ENCODE measurements at regions not wholly inside any gene's neighbourhood (a gene's known extent, or its start where the extent isn't known, plus 50 kb on each side); places are given as distances from the start of the nearest gene placed in this dataset.
"Not testable (repeated sequence)": the region's sequence is repeated elsewhere in the genome, so short reads cannot be mapped to it uniquely, and the experiment has no call there.

DNA sequence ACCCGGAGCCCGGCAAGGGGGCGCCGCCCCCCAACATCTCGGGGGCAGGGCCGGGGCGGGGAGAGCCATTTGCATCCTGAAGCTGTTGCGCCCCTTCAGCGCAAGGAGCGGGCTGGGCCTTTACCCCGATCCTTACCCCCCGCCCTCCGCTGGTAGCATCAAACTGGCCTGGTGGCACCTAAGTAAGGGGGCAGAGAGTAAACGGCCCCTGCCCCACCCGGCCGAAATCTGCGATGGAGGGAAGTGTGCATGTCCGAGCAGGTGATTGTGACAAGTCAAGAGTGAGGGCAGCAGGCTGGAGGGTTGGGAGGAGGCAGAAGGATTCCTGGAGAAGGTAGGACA is 101.2 kb downstream of the ESM1 start:
- DNase-seq (ENCODE audit: low read depth in 3 of 3): no peak

DNA sequence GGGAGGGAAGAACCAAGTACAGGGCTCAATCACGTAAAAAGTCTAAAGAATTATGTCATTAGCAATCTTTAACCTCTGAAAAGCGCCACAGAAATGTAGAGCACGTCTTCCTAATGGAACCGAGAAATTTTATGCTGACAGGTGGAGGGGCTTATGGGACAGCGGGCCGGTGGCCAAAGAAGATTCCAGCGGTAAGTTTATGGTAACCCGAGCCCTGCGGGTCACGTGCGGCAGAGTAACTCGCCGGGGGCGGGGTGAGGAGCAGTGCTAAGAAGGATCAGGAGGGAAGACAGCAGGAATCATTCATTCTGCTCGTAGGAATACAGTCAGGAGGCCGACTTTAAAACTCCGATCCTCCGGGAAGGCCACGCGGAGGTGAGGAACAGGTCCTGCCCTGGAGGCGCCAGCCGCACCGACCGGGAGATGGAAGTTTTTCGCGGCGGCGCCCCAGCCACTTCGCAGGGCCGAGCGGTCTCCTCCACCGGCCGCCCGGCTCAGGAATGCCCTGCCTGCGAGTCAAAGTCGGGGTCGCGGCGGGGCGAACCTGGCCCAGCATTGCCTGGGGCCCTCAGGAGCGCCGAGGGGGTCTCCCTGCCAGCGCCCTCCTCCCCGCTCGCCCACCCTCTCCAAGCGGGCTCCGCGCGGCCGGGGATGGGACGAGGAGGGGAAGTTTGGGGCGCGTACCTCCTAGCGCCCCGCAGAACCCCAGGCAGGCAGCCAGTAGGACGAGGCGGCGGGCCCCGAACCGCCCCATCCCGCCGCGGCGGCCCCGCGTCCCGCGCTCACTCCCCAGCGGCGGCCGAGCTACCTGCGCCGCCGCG is 101.8 kb downstream of the ESM1 start:
- DNase-seq (ENCODE audit: low read depth in 3 of 3): no peak

DNA sequence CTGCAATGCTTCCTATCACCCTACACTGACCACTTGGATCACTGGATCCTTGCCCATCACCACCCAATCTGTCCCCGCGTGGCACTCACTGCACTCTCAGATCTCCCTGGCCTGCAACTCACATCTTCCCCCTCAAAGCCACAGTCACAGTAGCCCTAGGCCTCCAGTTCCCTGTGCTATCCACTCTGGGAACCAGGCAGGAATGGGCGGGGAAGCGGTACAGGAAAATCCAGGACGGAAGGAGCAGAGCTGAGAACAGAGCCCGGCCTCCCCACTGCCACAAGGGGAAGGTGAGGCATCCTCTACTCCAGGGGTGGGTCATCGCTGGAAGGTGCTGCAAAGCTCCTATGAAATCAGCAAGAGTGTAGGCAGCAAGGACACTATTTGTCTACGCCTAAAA is 102.6 kb downstream of the ESM1 start:
- no peak for DNase-seq (ENCODE audit: low read depth in 3 of 3)

DNA sequence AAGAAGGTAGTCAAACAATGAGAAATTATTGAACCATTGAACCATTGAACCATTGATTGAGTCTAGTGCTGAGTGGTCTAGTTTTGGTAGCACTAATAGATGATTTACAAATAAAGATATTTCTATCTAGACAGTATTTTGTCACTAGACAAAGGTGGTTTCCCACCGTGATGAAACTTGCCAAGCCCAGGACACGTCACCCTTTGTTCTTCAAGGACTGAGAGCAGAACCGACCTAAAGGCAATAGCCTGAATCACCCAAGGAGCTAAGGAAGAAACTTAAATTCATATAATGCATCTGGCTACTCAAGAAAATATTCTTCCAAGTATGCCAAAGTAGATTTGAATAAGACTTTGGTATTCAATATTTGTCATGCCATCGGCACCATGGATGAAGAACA is 103.3 kb downstream of the ESM1 start:
- DNase-seq (ENCODE audit: low read depth in 3 of 3): no peak

DNA sequence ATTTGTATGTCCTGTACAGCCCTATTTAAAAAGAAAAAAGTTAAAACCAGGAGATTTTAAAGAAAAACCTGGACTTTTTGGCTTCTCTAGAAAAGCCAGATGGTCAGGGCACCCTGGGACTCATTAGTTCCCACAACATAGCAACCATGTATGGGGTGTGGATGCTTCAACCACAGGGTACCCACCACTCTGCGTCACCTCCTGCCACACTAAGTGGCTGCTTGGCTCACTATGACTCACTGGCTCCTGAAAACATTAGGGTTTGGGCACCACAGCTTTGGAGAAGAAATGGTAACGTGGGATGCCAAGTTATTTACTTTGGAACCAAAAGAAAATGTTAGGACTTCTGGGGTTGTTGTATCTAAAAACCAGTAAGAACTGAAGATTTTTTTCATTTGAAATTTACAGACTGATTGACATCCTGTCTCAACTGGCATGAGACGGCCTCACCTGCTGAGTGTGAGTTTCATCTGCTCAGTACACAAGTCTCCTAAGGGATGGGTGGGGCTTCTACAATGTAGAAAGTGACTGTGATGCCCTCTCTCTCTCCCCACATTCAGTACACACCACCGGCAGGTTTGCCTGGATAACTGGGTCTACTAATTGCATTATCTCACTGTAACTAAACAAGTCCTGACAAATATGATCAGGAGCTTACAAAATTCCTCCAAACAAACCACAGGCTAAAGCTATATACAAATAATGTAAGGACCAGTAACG is 103.9 kb downstream of the ESM1 start:
- no peak for DNase-seq (ENCODE audit: low read depth in 3 of 3)

DNA sequence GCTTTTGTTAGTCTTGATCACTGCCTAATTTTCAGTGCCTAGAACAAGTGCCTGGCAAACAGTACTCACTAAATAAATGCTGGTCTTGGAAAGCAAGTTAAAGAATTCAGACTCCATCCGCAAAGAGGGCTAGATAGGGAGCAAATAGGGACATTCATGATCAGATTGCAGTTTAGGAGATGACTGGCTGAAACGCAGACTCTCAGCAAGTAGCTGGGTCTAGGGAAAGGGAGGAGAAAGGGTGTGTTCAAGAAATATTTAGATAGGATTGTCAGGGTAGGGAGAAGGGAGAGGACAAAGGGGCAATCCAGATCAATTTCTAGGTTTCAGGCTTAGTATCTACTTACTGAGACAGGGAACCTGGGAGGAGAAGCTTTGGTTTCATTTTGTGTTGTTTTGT is 108.4 kb downstream of the ESM1 start:
- DNase-seq (ENCODE audit: low read depth in 3 of 3): no peak

DNA sequence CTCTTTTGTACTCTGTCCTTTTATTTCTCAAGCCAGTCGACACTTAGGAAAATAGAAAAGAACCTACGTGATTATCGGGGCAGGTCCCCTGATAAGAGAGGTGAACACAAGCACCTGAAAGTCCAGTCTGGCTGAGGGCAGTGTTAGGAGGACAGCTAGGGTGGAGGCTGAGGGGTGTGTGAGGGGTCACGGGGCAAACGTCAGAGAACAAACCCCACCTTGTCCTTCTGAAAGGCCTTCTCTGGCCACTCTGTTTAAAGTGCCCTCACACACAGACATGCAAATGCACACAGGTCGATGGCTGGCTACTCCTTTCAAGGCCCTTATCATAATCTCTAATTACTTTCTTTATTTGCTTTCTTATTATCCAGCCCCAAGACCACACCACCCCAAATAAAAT is 108.8 kb downstream of the ESM1 start:
- DNase-seq (ENCODE audit: low read depth in 3 of 3): no peak

DNA sequence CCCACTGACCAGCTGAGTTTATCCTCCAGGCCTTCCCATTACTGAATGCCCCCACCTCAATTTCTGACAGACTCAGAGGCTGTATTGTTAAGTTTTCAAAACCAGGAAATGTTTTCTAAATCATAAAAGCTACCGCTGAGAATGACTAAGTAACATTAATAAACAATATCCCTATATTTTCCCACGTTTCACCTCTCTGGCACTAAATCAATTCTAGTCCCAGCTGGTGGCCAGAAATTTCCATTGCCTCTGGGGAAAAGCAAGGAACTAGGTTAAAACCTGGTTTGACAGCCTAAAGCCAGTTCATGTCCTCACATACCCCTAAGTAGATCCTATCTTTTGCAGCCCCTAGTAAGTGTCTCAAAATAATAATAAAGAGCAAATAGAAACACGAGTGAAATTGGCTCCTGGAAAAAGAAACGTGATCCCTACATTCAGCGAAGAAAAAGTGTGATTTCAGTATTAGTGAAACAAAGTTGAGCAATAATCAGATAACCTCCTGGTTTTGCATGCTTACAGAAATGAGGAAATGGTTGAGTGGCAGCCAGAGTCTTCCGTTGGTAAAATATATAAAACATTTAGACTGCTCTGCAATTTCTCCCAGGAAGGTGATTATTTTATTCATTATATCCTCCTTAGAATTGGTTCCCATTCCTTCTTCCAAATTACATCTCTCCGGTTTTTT is 110.9 kb downstream of the ESM1 start:
- DNase-seq (ENCODE audit: low read depth in 3 of 3): no peak

DNA sequence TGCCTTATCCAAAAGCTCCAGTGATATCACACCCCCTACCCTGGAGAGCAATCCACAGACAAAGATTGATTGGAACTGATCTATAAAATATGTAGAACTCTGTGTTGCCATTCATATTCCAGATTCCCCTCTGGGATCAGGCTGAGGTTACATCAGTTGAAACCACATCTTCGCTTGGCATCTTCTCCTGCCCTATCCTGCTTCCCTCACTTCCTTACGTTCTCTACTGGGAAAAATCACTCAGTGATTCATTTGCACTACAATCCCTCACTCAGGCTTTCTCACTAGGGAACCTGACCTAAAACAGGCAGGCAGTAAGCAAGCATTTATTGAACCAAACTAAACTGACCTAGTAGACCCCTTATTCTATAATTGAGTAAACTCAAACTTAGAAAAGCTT is 111.7 kb downstream of the ESM1 start:
- DNase-seq (ENCODE audit: low read depth in 3 of 3): no peak

DNA sequence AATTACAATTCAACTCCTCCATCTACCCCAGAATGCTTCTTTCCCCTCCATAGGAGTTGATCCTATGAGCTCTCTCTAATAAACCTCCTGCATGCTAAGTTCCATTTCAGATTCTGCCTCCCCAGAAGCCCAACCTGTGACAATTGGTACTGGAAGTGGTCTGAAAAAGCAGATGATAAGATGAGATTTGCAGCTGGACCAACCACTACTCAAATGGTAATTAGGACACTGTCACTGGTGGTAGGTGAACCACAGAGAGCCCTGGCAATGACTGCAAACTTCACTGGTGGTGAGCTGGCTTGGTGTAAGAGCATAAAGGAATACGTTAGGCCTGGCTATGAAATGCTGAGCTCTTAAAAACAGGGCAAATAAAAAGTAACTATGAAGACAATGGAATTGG is 112.6 kb downstream of the ESM1 start:
- DNase-seq (ENCODE audit: low read depth in 3 of 3): no peak

DNA sequence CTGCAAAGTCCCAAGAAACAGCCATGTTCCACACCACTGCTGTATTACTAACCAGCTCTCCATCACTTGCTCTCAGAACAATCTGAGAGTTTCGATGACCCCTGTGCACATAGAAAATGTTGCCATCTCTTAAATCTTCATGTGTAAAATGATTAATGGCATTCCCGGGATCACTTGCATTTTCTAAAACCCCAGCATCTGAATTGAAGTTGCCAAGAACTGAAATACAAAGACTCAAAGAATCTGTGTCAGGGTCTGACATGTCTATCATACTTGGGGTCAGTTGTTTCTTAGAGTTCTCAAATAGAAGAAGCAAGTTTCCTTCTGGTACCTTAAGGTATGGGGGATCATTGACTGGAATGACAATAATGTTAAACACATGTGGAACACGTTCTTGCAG is 115.1 kb downstream of the ESM1 start:
- DNase-seq (ENCODE audit: low read depth in 3 of 3): no peak

DNA sequence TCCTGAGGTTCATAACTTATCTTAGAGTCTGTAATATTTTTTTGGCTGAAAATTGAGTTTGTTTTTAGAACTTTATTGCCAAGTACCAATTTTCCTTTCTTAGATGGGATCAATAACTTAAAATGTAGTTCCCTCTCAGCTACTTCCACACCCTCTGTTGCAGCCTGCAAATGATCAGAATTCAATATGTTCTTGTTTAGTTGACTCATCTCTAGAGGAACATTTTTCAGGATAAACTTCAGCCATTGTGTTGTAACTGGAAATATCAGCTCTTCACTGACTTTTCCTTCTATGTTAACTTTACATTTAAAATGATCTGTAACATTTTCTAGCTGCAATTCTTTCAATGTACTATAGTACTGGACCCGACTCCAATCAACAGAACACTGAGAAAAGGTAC is 115.7 kb downstream of the ESM1 start:
- no peak for DNase-seq (ENCODE audit: low read depth in 3 of 3)

DNA sequence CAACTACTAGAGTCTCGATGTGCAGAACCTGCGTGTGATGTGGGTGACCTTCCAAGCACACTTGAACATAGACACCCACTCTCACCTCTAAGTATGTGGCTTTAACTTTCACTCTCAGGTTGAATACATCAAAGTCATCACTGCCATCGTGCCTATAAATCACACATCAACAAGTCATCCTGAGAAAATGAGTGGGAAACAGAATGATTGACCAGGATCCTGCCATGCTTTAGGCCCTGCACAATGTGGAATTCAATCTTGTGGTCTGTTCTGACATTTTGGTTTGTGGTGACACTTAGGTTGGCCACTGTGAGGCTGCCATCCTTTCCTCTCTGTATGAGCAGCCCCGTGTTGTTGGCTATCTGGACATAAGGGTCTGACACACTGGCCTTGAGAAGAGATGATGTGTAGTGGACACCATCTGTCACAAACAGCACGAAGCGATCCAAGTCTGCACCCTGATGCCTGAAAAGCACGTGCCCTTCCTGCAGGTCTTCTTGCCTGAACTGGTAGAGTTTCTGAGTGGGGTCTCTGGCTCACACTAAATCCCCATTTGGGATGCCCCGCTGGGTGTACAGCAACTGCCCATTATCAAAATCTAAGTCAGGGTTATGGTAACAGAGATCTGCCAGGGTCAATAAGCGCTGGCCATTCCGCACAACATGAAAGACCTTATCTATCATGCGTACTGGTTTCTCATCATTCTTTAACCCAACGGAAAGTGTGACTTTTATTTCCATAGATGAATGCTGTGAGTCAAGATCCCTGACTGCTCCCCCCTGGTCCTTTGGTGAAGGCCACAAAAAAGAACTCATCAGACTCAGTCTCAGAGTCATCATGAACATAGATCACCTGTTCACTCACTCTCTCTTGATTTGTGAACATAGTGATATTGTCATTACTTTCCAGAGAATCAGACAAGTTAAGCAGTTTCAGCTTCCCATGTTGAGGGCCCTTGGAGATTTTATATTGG is 116.6 kb downstream of the ESM1 start:
- DNase-seq (ENCODE audit: low read depth in 3 of 3): peak in 2 of 3 donors; percentile 20 to 21

DNA sequence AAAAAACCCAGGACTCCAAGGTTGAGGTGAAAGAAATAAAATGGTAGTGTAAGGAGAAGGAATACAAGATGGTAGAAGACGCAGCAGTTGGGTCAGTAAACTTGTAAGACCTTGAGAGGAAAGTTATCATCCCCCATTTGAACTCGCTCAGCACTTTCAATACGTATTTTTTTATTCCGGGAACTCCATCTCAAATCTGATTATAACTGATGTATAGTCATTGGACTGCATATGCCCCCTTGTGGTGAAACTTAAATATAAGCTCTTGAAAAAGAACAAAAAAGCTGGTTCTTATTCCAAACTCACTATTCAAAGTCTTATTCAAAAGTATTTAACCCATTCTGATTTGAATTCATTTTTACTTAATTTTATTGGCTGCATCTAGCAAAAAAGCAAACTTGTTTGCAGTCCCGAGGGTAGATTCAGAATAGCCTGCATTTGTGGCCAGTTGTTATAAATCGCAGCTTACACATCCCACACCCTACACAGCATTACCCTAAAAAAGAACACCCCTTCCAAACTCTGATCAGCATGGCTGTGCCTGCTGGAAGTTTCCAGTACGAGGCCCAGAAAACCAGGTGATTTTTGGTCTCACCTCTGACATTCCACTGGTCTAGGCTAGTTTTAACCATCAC is 118.0 kb downstream of the ESM1 start:
- no peak for DNase-seq (ENCODE audit: low read depth in 3 of 3)

DNA sequence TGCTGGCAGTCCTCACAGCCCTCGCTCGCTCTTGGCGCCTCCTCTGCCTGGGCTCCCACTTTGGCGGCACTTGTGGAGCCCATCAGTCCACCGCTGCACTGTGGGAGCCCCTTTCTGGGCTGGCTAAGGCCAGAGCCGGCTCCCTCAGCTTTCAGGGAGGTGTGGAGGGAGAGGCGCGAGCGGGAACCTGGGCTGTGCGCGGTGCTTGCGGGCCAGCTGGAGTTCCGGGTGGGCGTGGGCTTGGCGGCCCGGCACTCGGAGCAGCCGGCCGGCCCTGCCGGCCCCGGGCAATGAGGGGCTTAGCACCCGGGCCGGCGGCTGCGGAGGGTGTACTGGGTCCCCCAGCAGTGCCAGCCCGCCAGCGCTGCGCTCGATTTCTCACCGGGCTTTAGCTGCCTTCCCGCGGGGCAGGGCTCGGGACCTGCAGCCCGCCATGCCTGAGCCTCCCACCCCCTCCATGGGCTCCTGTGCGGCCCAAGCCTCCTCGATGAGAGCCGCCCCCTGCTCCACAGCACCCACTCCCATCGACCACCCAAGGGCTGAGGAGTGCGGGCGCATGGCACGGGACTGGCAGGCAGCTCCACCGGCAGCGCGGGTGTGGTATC is 120.4 kb downstream of the ESM1 start:
- DNase-seq (ENCODE audit: low read depth in 3 of 3): not testable (repeated sequence)

DNA sequence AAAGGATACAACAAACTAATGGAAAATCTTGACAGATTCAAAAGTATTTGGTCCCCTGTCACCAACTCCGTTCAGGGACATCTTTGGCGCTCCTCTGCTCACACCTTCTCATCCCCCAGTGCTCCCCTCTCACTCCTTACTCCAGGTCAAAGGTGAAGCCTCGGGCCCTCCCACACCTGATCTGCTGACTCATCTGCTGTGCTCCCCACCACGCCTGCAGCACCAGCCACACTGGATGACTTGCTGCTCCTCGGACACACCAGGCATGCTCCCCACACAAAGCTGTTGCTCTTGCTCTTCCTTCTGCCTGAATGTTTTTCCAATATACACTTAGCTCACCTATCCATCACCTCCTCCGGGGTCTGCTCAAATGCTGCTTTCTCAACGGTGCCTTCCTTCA is 123.4 kb downstream of the ESM1 start:
- DNase-seq (ENCODE audit: low read depth in 3 of 3): no peak

DNA sequence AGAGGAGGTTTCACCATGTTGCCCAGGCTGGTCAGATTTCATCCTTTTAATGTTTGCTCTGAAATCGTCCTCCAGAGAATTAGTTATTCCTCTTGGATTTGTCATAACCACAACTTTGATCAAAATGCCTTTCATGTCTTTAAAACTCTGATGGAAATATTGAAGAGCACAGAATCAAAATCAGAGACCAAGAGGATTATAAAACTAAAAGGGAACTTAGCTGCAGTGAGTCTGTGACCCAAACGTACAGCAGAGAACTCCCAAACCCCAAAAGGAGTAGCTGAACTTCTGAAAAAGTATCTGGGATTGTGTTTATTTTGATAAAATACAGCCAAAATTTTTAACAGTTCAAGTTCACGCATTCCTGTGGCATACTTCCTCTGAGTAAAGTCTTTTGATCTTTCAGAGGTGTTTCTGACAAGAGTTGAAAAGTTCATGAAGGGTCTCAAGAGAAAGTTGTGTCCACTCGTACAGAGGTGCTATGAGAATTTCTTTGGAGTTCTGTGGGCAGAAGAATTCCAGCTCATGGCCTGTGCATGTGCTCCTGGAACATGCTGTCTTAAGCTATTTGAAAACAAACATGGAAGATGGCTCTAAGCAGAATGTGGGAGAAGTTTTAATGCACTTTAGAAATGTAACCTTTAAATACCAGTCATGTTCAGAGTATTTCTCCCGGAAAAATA is 124.0 kb downstream of the ESM1 start:
- DNase-seq (ENCODE audit: low read depth in 3 of 3): no peak

DNA sequence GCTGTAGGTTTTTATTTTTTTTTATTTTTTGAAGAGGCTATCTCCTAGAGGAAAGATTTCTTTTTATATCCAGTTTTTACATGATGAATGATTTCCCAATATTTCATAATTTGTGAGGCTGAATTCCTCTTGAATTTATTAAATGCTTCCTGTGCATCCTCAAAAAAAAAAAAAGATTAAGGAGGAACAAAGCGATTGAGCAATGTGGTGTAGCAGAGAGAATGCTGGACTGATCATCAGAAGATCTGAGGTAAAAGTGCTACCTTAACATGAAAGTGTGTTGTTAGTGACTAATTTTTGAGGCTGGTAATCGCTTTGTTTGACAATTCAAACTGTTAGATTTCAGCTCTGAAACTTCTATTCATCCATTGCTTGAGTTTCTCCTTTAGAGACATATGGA is 125.1 kb downstream of the ESM1 start:
- DNase-seq (ENCODE audit: low read depth in 3 of 3): no peak

DNA sequence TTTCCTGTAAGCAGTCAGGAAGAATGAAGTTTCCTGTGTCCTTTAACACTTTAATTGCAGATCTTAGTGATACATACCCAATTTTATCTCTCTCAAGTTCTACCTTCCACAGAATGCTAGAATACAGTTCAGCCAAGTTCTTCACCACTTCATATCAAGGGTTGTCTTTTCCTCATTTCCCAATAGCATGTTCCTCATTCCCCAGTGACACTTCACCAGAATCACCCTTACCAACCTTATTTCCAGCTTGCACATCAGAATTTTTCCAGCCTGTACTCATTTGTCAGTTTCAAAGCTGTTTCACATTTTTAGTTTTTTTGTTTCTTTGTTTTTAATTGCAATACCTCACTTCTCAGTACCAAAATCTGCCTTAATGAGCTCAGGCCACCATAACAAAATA is 126.1 kb downstream of the ESM1 start:
- DNase-seq (ENCODE audit: low read depth in 3 of 3): no peak

DNA sequence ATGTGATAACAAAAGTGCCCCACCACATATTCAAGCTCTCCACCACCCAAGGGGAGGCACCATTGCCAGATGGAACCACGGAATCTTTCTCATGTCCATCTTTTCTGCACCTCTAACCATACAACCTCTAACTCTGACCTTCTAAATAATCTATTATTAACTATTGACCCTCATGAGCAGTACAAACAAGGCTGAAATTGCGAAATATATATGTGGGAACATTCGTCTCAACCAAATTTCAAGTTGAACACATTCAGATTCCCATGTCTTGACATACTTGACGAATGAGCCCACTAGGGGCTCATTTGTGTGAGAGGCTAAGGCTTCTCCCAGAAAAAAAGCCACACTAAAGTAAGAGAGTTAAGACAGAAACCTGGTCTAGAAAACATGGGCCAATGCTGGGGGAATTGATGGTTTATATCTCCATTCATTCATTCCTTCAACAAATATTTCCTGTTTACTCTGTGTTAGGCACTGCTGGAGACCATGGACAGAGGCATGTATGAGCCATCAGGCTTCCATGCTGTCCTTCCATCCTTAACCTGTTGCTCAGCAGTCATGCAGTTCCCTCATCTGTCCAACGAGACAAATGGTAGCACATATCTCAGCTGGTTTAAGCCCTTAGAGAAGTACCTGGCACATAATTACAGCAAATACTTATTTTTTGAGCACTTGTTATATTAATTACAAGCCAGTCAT is 130.4 kb downstream of the ESM1 start:
- DNase-seq (ENCODE audit: low read depth in 3 of 3): no peak
